ENCODE measurements at regions not wholly inside any gene's neighbourhood (a gene's known extent, or its start where the extent isn't known, plus 50 kb on each side); places are given as distances from the start of the nearest gene placed in this dataset.
"Not testable (repeated sequence)": the region's sequence is repeated elsewhere in the genome, so short reads cannot be mapped to it uniquely, and the experiment has no call there.

- H3K27ac Mint-ChIP-seq, result no peak overlapping the region
- no peaks in the 10 kb centered on the region for H3K9me3 Mint-ChIP-seq (ENCODE audit: low read depth)
- no peaks in the 10 kb centered on the region for H3K36me3 Mint-ChIP-seq (ENCODE audit: insufficient read depth)
- H3K4me1 Mint-ChIP-seq (ENCODE audit: low read depth), result no peaks in the 10 kb centered on the region
- H3K27me3 Mint-ChIP-seq, result no peaks in the 10 kb centered on the region
- TF ChIP-seq CTCF (IDR thresholded peaks at IDR 0.05; ENCODE audit: unreplicated experiment), result no peak
- H3K4me3 Mint-ChIP-seq (ENCODE audit: low read depth), result no peak overlapping the region
- no peak for DNase-seq (ENCODE audit: low spot score, unreplicated experiment)
Measured at GRCh38 chr15:28783466-28783865, 65.0 kb downstream of the GOLGA6L7 start.

- not testable (repeated sequence) for H3K27ac Mint-ChIP-seq; H3K4me3 Mint-ChIP-seq (ENCODE audit: low read depth); H3K36me3 Mint-ChIP-seq (ENCODE audit: insufficient read depth); H3K27me3 Mint-ChIP-seq; DNase-seq (ENCODE audit: low spot score, unreplicated experiment); H3K4me1 Mint-ChIP-seq (ENCODE audit: low read depth); H3K9me3 Mint-ChIP-seq (ENCODE audit: low read depth)
Measured at GRCh38 chr15:28778397-28778796, 66.2 kb upstream of the GOLGA8M start.

GRCh38 chr15:28772857-28773256 is 60.6 kb upstream of the GOLGA8M start:
- H3K4me3 Mint-ChIP-seq (ENCODE audit: low read depth); H3K27ac Mint-ChIP-seq; H3K36me3 Mint-ChIP-seq (ENCODE audit: insufficient read depth); H3K4me1 Mint-ChIP-seq (ENCODE audit: low read depth); DNase-seq (ENCODE audit: low spot score, unreplicated experiment); H3K9me3 Mint-ChIP-seq (ENCODE audit: low read depth); H3K27me3 Mint-ChIP-seq: not testable (repeated sequence)
